SK-N-SH (cell line): ENCODE measurements at regions not wholly inside any gene's neighbourhood (a gene's known extent, or its start where the extent isn't known, plus 50 kb on each side); places are given as distances from the start of the nearest gene placed in this dataset.

ENCODE experiments used
- CTCF ChIA-PET: fragments of 300-600, 350-600 bp; formaldehyde crosslinking; extraction: SDS; loops from one replicate; lab custom pipeline; 2021; lab: Yijun Ruan, JAX
- POLR2A ChIA-PET: fragments of 350-600 bp; sonication (Branson Sonifier 250); formaldehyde crosslinking; extraction: SDS; loops from one replicate; lab custom pipeline; 2020; ENCODE audit warnings: antibody characterized with exemption, inconsistent platforms; lab: Yijun Ruan, JAX
- DNase-seq: peaks from one replicate; pipeline ENCODE4 v3.0.0; 2012
- H2AFZ ChIP-seq: fragments of 200-600 bp; sonication (generic); 2 replicates; pipeline ENCODE4 v1.8.1; 2016; ENCODE audit warnings: antibody characterized with exemption, mild to moderate bottlenecking, low read depth
- H3F3A ChIP-seq: fragments of 200-600 bp; sonication (generic); replicated peaks from 2 replicates; pipeline ENCODE3; 2016; ENCODE audit warnings: antibody characterized with exemption, mild to moderate bottlenecking; ENCODE audit not compliant: insufficient read depth
- H3K27ac ChIP-seq, 2 experiments: fragments of 200-500 bp in 1 of 2; fragments of 200-600 bp in 1 of 2; sonication (Bioruptor generic) in 1 of 2; sonication (generic), shearing (Covaris generic) in 1 of 2; 2 replicates each; pipeline versions ENCODE4 v1.5.1 to v1.6.1; 2014 to 2016; ENCODE audit warnings: low read depth in 2 of 2, inconsistent platforms in 1 of 2, low read length in 1 of 2, mild to moderate bottlenecking in 1 of 2, mixed read lengths in 1 of 2
- H3K27me3 ChIP-seq: fragments of 200-600 bp; sonication (generic), shearing (Covaris generic); 2 replicates; pipeline ENCODE4 v1.6.1; 2016; ENCODE audit warnings: mixed run types; ENCODE audit not compliant: insufficient read depth
- H3K36me3 ChIP-seq, 2 experiments: fragments of 200-500 bp in 1 of 2; fragments of 200-600 bp in 1 of 2; sonication (Bioruptor generic) in 1 of 2; sonication (generic) in 1 of 2; replicated peaks in 1 of 2; 2 replicates each; pipeline versions ENCODE3 to v1.5.1; 2014 to 2016; ENCODE audit warnings: low read length in 1 of 2, mild to moderate bottlenecking in 1 of 2; ENCODE audit not compliant: insufficient read depth in 2 of 2, control insufficient read depth in 1 of 2
- H3K4me1 ChIP-seq, 2 experiments: fragments of 200-500 bp in 1 of 2; fragments of 200-600 bp in 1 of 2; sonication (Bioruptor generic) in 1 of 2; sonication (generic), shearing (Covaris generic) in 1 of 2; 2 replicates each; pipeline versions ENCODE4 v1.5.1 to v1.6.1; 2014 to 2016; ENCODE audit warnings: low read depth in 1 of 2, low read length in 1 of 2, mixed run types in 1 of 2; ENCODE audit not compliant: insufficient read depth in 2 of 2, control insufficient read depth in 1 of 2
- H3K4me2 ChIP-seq: fragments of 200-600 bp; sonication (generic), shearing (Covaris generic); 2 replicates; pipeline ENCODE4 v1.6.1; 2017; ENCODE audit warnings: mixed run types
- H3K4me3 ChIP-seq, 2 experiments: fragments of 200-500 bp in 1 of 2; fragments of 200-600 bp in 1 of 2; sonication (Bioruptor generic) in 1 of 2; sonication (generic), shearing (Covaris generic) in 1 of 2; 2 replicates each; pipeline versions ENCODE4 v1.5.1 to v1.8.1; 2014 to 2016; ENCODE audit warnings: low read depth in 2 of 2, inconsistent platforms in 1 of 2, low read length in 1 of 2, mild to moderate bottlenecking in 1 of 2, mixed read lengths in 1 of 2, moderate library complexity in 1 of 2
- H3K79me2 ChIP-seq: fragments of 200-600 bp; sonication (generic); 2 replicates; pipeline ENCODE4 v1.8.1; 2017; ENCODE audit warnings: mild to moderate bottlenecking; ENCODE audit not compliant: insufficient read depth
- H3K9ac ChIP-seq: fragments of 200-600 bp; sonication (generic); 2 replicates; pipeline ENCODE4 v1.6.1; 2017; ENCODE audit warnings: mixed run types
- H3K9me2 ChIP-seq: fragments of 200-600 bp; sonication (generic); 2 replicates; pipeline ENCODE4 v1.6.1; 2017; ENCODE audit warnings: mixed run types
- H3K9me3 ChIP-seq: fragments of 200-600 bp; sonication (generic); 2 replicates; pipeline ENCODE4 v1.6.1; 2017; ENCODE audit warnings: mixed run types, mild to moderate bottlenecking, moderate library complexity
- H4K20me1 ChIP-seq: fragments of 200-600 bp; sonication (generic); 2 replicates; pipeline ENCODE4 v1.6.1; 2017; ENCODE audit warnings: mild to moderate bottlenecking, mixed run types; ENCODE audit not compliant: insufficient read depth
- CHD2 ChIP-seq: fragments of 150-350 bp; IDR thresholded peaks from 2 replicates; pipeline ENCODE4 v1.6.1; 2018; ENCODE audit warnings: low read length; ENCODE audit not compliant: partially characterized antibody
- ELF1 ChIP-seq: IDR thresholded peaks from 2 replicates; pipeline ENCODE4 v1.4.0; 2012
- EZH2phosphoT487 ChIP-seq: fragments of 200-600 bp; sonication (generic); IDR thresholded peaks from 2 replicates; pipeline ENCODE4 v1.6.1; 2017; ENCODE audit warnings: low read depth, mixed run types, mild to moderate bottlenecking, antibody characterized with exemption, moderate library complexity, borderline replicate concordance
- FOSL2 ChIP-seq: IDR thresholded peaks from 2 replicates; pipeline ENCODE4 v1.4.0; 2012; ENCODE audit warnings: low read depth, mild to moderate bottlenecking, moderate library complexity, borderline replicate concordance
- GATA2 ChIP-seq: sonication (generic); formaldehyde crosslinking; IDR thresholded peaks from 2 replicates; pipeline ENCODE4 v1.5.0; 2020; ENCODE audit warnings: mild to moderate bottlenecking, missing genetic modification reagents
- IRF3 ChIP-seq: fragments of 150-350 bp; IDR thresholded peaks from 2 replicates; pipeline ENCODE4 v1.6.1; 2016; ENCODE audit warnings: mild to moderate bottlenecking, low read depth, low read length
- JUND ChIP-seq: IDR thresholded peaks from 2 replicates; pipeline ENCODE4 v1.4.0; 2012
- MAX ChIP-seq: IDR thresholded peaks from 2 replicates; pipeline ENCODE4 v1.4.0; 2012; ENCODE audit warnings: low read depth
- MEF2A ChIP-seq: IDR thresholded peaks from 2 replicates; pipeline ENCODE4 v1.4.0; 2012; ENCODE audit warnings: low read depth, borderline replicate concordance
- MXI1 ChIP-seq: IDR thresholded peaks from 2 replicates; pipeline ENCODE4 v1.6.1; 2012; ENCODE audit warnings: mild to moderate bottlenecking, low read depth, low read length, improper control_type of control experiment
- NRF1 ChIP-seq: IDR thresholded peaks from 2 replicates; pipeline ENCODE4 v1.6.1; 2012; ENCODE audit warnings: low read depth, mild to moderate bottlenecking, low read length
- POLR2AphosphoS5 ChIP-seq: IDR thresholded peaks from 2 replicates; pipeline ENCODE4 v1.6.1; 2012; ENCODE audit warnings: low read depth, low read length
- RAD21 ChIP-seq: IDR thresholded peaks from 2 replicates; pipeline ENCODE4 v1.6.1; 2012; ENCODE audit warnings: mild to moderate bottlenecking, low read length
- RCOR1 ChIP-seq: fragments of 150-350 bp; IDR thresholded peaks from 2 replicates; pipeline ENCODE4 v1.6.1; 2017; ENCODE audit warnings: antibody characterized with exemption, low read length
- RXRA ChIP-seq: IDR thresholded peaks from 2 replicates; pipeline ENCODE4 v1.4.0; 2012; ENCODE audit warnings: low read depth, mild to moderate bottlenecking, borderline replicate concordance
- SIN3A ChIP-seq: IDR thresholded peaks from 2 replicates; pipeline ENCODE4 v1.6.1; 2012; ENCODE audit warnings: low read depth, mild to moderate bottlenecking, low read length, moderate library complexity, borderline replicate concordance
- SMC3 ChIP-seq: IDR thresholded peaks from 2 replicates; pipeline ENCODE4 v1.6.1; 2012; ENCODE audit warnings: low read depth, low read length, improper control_type of control experiment
- TAF1 ChIP-seq: IDR thresholded peaks from 2 replicates; pipeline ENCODE4 v1.6.1; 2012; ENCODE audit warnings: low read depth, mild to moderate bottlenecking, low read length, moderate library complexity, borderline replicate concordance
- TCF12 ChIP-seq: IDR thresholded peaks from 2 replicates; pipeline ENCODE4 v1.4.0; 2012
- USF1 ChIP-seq: IDR thresholded peaks from 2 replicates; pipeline ENCODE4 v1.4.0; 2012; ENCODE audit warnings: low read depth, borderline replicate concordance
- WGBS: methylation state at CpG from one replicate; pipeline ENCODE4 v1.1.6; 2017; ENCODE audit warnings: low lambda C conversion rate; 5-methylcytosine and 5-hydroxymethylcytosine counted together
- TF ChIP-seq, protein P1 (sequence below): fragments of 200-600 bp; sonication (generic); IDR thresholded peaks from 2 replicates; pipeline ENCODE4 v1.6.1; 2017; ENCODE audit warnings: antibody characterized with exemption, mild to moderate bottlenecking, moderate library complexity

- Histone ChIP-seq H3K9me2 (no peaks in the 10 kb centered on the region), H3K27ac (no peak overlapping the region), H3K4me1 (peaks cover 0 to 7% of the 10 kb centered on the region in 2 experiments; a peak in 1 of 4 replicates), H3K36me3 (no peaks in the 10 kb centered on the region), H3K9me3 (0 out of 2 replicates have a peak, but pooled peaks cover 4% of the 10 kb centered on the region), H3K4me3 (no peak overlapping the region), H3K9ac (no peak overlapping the region), H3F3A (no peaks in the 10 kb centered on the region), H3K4me2 (no peak overlapping the region), H2AFZ (no peak overlapping the region), H4K20me1 (no peaks in the 10 kb centered on the region), H3K79me2 (no peaks in the 10 kb centered on the region), H3K27me3 (no peaks in the 10 kb centered on the region)
- ChIA-PET CTCF (interaction anchor here (2.7 to 3.9 kb wide), 2 partner anchors 85 to 287 kb away, joined by 11 to 36 read pairs; no protein-coding TSS in a partner anchor), POLR2A (no interaction called here)
- DNase-seq = no peak
- no peak for TF ChIP-seq TCF12
- no peak for TF ChIP-seq USF1
- TF ChIP-seq RCOR1 = no peak
- no peak for TF ChIP-seq MEF2A
- TF ChIP-seq MAX = no peak
- no peak for TF ChIP-seq NRF1
- TF ChIP-seq FOSL2 = no peak
- no peak for TF ChIP-seq RXRA
- no peak for TF ChIP-seq IRF3
- no peak for TF ChIP-seq TAF1
- no peak for TF ChIP-seq POLR2AphosphoS5
- no peak for TF ChIP-seq JUND
- no peak for TF ChIP-seq EZH2phosphoT487
- TF ChIP-seq, protein P1, sequence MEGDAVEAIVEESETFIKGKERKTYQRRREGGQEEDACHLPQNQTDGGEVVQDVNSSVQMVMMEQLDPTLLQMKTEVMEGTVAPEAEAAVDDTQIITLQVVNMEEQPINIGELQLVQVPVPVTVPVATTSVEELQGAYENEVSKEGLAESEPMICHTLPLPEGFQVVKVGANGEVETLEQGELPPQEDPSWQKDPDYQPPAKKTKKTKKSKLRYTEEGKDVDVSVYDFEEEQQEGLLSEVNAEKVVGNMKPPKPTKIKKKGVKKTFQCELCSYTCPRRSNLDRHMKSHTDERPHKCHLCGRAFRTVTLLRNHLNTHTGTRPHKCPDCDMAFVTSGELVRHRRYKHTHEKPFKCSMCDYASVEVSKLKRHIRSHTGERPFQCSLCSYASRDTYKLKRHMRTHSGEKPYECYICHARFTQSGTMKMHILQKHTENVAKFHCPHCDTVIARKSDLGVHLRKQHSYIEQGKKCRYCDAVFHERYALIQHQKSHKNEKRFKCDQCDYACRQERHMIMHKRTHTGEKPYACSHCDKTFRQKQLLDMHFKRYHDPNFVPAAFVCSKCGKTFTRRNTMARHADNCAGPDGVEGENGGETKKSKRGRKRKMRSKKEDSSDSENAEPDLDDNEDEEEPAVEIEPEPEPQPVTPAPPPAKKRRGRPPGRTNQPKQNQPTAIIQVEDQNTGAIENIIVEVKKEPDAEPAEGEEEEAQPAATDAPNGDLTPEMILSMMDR = no peak
- WGBS = 88% methylated on average over 1 of the region's 1 CpG
These were observed 402.3 kb downstream of the DEPDC1B start for GRCh38 chr5:60297658-60298057.

DNA sequence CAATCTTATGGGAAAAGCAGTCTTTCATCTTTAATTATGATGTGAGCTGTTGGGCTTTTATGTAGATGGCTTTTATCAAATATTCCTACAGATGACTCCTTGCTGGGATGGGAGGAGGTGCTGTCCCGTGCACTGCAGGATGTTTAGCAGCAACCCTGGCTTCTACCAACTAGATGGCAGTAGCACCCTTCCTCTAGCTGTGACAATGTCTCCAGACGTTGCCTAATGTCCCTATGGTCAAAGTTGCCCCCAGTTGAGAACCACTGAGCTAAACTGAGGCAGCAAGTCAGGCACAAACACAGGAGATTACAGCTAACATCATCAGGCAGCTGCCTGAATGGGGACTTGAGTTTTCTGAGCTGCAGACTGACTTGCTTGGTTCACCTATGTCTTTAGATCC, 401.9 kb upstream of the PDE4D start:
- CTCF ChIA-PET = interaction anchor here (0.6 to 3.9 kb wide), 38 partner anchors 10 to 607 kb away, joined by 3 to 36 read pairs (median 4); no protein-coding TSS in a partner anchor
- Histone ChIP-seq H3K27me3 (no peaks in the 10 kb centered on the region), H3K4me2 (no peak overlapping the region), H3K9me2 (no peaks in the 10 kb centered on the region), H2AFZ (no peak overlapping the region), H3K36me3 (no peaks in the 10 kb centered on the region), H3K9me3 (0 out of 2 replicates have a peak, but pooled peaks cover 2% of the 10 kb centered on the region), H3K9ac (no peak overlapping the region), H3K27ac (no peak overlapping the region), H3K79me2 (no peaks in the 10 kb centered on the region), H3K4me3 (no peak overlapping the region), H3F3A (no peaks in the 10 kb centered on the region), H4K20me1 (no peaks in the 10 kb centered on the region), H3K4me1 (peaks cover 0 to 7% of the 10 kb centered on the region in 2 experiments; a peak in 1 of 4 replicates)
- POLR2A ChIA-PET = no interaction called here
- 17% methylated on average over 2 of the region's 2 CpGs for WGBS
- peak; percentile 20 for DNase-seq
- TF ChIP-seq MXI1 = no peak
- TF ChIP-seq CHD2 = no peak
- TF ChIP-seq GATA2 (CRISPR knock-in tag) = no peak
- no peak for TF ChIP-seq IRF3
- TF ChIP-seq ELF1 = no peak
- peak; percentile 90 for TF ChIP-seq SMC3
- no peak for TF ChIP-seq JUND
- TF ChIP-seq RAD21 = peak; percentile 92
- TF ChIP-seq FOSL2 = no peak
- no peak for TF ChIP-seq USF1
- no peak for TF ChIP-seq SIN3A
- TF ChIP-seq EZH2phosphoT487 = no peak
